OCI-LY1 (cell line): ENCODE measurements at regions not wholly inside any gene's neighbourhood (a gene's known extent, or its start where the extent isn't known, plus 50 kb on each side); places are given as distances from the start of the nearest gene placed in this dataset.

ENCODE experiments used
- EZH2 ChIP-seq: fragments of 200-600 bp; sonication (generic), shearing (Covaris generic); IDR thresholded peaks from 2 replicates; pipeline ENCODE4 v1.8.0; 2017; ENCODE audit warnings: borderline replicate concordance, mixed run types, mild to moderate bottlenecking, antibody characterized with exemption, low read length, moderate library complexity, mixed read lengths
- TF ChIP-seq, protein P1 (sequence below): fragments of 200-600 bp; sonication (generic), shearing (Covaris generic); IDR thresholded peaks from 2 replicates; pipeline ENCODE4 v1.5.1; 2017; ENCODE audit warnings: mild to moderate bottlenecking, antibody characterized with exemption, low read length, moderate library complexity, mixed read lengths

DNA sequence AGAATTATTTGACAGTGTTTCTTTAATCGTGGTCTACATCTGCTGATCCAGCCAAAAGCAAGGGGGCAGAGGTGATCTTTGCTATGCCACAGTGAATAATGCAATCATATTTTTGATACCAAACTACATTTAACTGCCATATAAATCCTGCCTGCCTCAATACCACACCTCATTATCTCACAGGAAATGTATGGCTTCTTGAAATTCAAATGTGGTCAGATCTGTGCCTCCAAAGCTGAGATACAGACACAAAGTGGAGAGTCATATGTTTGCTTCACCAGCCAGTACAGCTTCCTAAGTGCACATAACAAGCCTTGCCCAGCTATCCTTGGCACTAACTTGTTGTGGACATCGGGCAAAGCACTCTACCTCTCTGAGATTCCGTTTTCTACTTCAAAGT, 250.0 kb upstream of the NFIA start:
- TF ChIP-seq, protein P1, sequence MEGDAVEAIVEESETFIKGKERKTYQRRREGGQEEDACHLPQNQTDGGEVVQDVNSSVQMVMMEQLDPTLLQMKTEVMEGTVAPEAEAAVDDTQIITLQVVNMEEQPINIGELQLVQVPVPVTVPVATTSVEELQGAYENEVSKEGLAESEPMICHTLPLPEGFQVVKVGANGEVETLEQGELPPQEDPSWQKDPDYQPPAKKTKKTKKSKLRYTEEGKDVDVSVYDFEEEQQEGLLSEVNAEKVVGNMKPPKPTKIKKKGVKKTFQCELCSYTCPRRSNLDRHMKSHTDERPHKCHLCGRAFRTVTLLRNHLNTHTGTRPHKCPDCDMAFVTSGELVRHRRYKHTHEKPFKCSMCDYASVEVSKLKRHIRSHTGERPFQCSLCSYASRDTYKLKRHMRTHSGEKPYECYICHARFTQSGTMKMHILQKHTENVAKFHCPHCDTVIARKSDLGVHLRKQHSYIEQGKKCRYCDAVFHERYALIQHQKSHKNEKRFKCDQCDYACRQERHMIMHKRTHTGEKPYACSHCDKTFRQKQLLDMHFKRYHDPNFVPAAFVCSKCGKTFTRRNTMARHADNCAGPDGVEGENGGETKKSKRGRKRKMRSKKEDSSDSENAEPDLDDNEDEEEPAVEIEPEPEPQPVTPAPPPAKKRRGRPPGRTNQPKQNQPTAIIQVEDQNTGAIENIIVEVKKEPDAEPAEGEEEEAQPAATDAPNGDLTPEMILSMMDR = no peak
- no peak for TF ChIP-seq EZH2
